ENCODE measurements at regions not wholly inside any gene's neighbourhood (a gene's known extent, or its start where the extent isn't known, plus 50 kb on each side); places are given as distances from the start of the nearest gene placed in this dataset.

DNA sequence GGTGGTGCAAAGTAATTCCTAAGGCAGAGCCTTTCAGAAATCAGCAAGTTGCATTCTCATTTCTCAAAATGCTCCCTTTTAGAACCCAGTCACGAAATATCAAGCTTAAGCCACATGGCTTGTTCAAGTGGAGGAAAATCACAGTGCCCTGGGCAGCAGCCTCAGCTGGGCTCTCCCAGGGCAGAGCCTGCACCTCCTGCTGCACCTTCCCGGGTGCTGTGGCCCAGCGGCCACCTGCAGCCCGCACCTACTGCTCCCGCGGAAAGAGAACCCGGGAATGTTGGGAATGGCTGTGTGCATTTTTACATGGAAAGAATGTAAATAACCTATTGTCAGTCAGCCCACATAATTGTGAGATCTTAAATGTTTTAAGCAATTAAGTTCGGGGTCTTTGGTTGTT lies 396.5 kb upstream of the VSTM2A start:
- ATAC-seq (ENCODE audit: low read depth): no peak
- Histone ChIP-seq H3K9me1 (ENCODE audit: insufficient read depth, low read length) (no peaks in the 10 kb centered on the region), H2BK20ac (ENCODE audit: low read depth, low read length) (no peak overlapping the region), H3K27me3 (ENCODE audit: control insufficient read depth, insufficient read depth, low read length) (no peaks in the 10 kb centered on the region), H3K23ac (ENCODE audit: low read depth, low read length) (no peak overlapping the region), H3K27ac (ENCODE audit: insufficient read depth, low read length) (no peak overlapping the region), H2BK5ac (ENCODE audit: low read depth, low read length, poor library complexity, severe bottlenecking) (no peak overlapping the region), H3K56ac (ENCODE audit: extremely low read depth, insufficient read depth, low read length) (no peak overlapping the region), H3K4ac (ENCODE audit: low read depth, low read length) (no peak overlapping the region), H3K79me1 (ENCODE audit: low read depth in 1 of 2, low read length in 2 of 2) (no peaks in the 10 kb centered on the region), H4K20me1 (ENCODE audit: insufficient read depth, low read length) (no peaks in the 10 kb centered on the region), H3K18ac (ENCODE audit: low read depth, low read length) (no peak overlapping the region), H4K5ac (ENCODE audit: low read depth, low read length) (no peak overlapping the region), H3K9me3 (ENCODE audit: control insufficient read depth, insufficient read depth, low read length) (peaks cover 13% of the 10 kb centered on the region), H4K91ac (ENCODE audit: insufficient read depth, low read depth, low read length) (no peak overlapping the region), H3K9ac (ENCODE audit: low read depth, low read length) (no peak overlapping the region), H2AK9ac (replicated peaks; ENCODE audit: low read depth, low read length, poor library complexity) (no peak overlapping the region), H2BK15ac (ENCODE audit: low read depth, low read length) (no peak overlapping the region), H4K8ac (ENCODE audit: low read depth in 2 of 2, low read length in 2 of 2) (no peak overlapping the region), H3K36me3 (ENCODE audit: control insufficient read depth, insufficient read depth, low read length) (no peaks in the 10 kb centered on the region), H3K4me1 (ENCODE audit: control insufficient read depth, insufficient read depth, low read length) (no peaks in the 10 kb centered on the region), H2AK5ac (ENCODE audit: low read depth, low read length) (no peak overlapping the region), H2AFZ (replicated peaks; ENCODE audit: low read length, poor library complexity) (no peak overlapping the region), H2BK120ac (ENCODE audit: low read depth, low read length) (no peak overlapping the region), H3K14ac (replicated peaks; ENCODE audit: low read depth, low read length) (no peak overlapping the region), H3K4me2 (ENCODE audit: low read depth, low read length) (no peak overlapping the region), H3K4me3 (ENCODE audit: insufficient read depth, low read depth, low read length) (no peak overlapping the region)
- ChIA-PET CTCF (no interaction called here), POLR2A (ENCODE audit: unreplicated experiment) (no interaction called here)
- TF ChIP-seq CEBPB (IDR thresholded peaks at IDR 0.05; ENCODE audit: low read depth, low read length) (no peak), MAFK (IDR thresholded peaks at IDR 0.05; ENCODE audit: low read depth, low read length) (no peak), FOS (IDR thresholded peaks at IDR 0.05; ENCODE audit: low read depth, low read length) (no peak), MXI1 (IDR thresholded peaks at IDR 0.05; ENCODE audit: borderline replicate concordance, low read depth, low read length) (no peak), RCOR1 (IDR thresholded peaks at IDR 0.05; ENCODE audit: insufficient replicate concordance, low read length) (no peak), RAD21 (IDR thresholded peaks at IDR 0.05; ENCODE audit: low read length) (no peak), NFE2L2 (IDR thresholded peaks at IDR 0.05; ENCODE audit: low read depth, low read length) (no peak), BHLHE40 (IDR thresholded peaks at IDR 0.05; ENCODE audit: low read depth, low read length) (no peak), SMC3 (IDR thresholded peaks at IDR 0.05; ENCODE audit: low read depth, low read length) (no peak)
- TF ChIP-seq, protein P1, sequence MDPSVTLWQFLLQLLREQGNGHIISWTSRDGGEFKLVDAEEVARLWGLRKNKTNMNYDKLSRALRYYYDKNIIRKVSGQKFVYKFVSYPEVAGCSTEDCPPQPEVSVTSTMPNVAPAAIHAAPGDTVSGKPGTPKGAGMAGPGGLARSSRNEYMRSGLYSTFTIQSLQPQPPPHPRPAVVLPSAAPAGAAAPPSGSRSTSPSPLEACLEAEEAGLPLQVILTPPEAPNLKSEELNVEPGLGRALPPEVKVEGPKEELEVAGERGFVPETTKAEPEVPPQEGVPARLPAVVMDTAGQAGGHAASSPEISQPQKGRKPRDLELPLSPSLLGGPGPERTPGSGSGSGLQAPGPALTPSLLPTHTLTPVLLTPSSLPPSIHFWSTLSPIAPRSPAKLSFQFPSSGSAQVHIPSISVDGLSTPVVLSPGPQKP (IDR thresholded peaks at IDR 0.05; ENCODE audit: borderline replicate concordance, low read depth, low read length): no peak
- TF ChIP-seq, protein P2, sequence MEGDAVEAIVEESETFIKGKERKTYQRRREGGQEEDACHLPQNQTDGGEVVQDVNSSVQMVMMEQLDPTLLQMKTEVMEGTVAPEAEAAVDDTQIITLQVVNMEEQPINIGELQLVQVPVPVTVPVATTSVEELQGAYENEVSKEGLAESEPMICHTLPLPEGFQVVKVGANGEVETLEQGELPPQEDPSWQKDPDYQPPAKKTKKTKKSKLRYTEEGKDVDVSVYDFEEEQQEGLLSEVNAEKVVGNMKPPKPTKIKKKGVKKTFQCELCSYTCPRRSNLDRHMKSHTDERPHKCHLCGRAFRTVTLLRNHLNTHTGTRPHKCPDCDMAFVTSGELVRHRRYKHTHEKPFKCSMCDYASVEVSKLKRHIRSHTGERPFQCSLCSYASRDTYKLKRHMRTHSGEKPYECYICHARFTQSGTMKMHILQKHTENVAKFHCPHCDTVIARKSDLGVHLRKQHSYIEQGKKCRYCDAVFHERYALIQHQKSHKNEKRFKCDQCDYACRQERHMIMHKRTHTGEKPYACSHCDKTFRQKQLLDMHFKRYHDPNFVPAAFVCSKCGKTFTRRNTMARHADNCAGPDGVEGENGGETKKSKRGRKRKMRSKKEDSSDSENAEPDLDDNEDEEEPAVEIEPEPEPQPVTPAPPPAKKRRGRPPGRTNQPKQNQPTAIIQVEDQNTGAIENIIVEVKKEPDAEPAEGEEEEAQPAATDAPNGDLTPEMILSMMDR (conservative IDR thresholded peaks at IDR 0.05; ENCODE audit: low read depth, low read length): no peak
- TF ChIP-seq, protein P3, sequence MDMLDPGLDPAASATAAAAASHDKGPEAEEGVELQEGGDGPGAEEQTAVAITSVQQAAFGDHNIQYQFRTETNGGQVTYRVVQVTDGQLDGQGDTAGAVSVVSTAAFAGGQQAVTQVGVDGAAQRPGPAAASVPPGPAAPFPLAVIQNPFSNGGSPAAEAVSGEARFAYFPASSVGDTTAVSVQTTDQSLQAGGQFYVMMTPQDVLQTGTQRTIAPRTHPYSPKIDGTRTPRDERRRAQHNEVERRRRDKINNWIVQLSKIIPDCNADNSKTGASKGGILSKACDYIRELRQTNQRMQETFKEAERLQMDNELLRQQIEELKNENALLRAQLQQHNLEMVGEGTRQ (IDR thresholded peaks at IDR 0.05; ENCODE audit: low read depth, low read length): no peak
- 20% methylated on average over 1 of the region's 8 CpGs; no CpG with 5 or more reads in 1 of the 2 experiments for WGBS, 2 experiments (ENCODE audit: extremely low coverage in 2 of 2, insufficient read length in 1 of 2)
- intact Hi-C loops (cut with micrococcal nuclease): no loop called here
- no peak for DNase-seq
- in situ Hi-C loops (cut with MboI; ENCODE audit: low sequenced_read_pairs): no loop called here
- no TSS peak for BruUV-seq (replicated peaks)
- dilution Hi-C loops (cut with HindIII; ENCODE audit: low sequenced_read_pairs, unreplicated experiment): no loop called here
